HepG2 (cell line): ENCODE measurements at regions not wholly inside any gene's neighbourhood (a gene's known extent, or its start where the extent isn't known, plus 50 kb on each side); places are given as distances from the start of the nearest gene placed in this dataset.

Experiments used
- CREB1 ChIP-seq, 2 experiments: fragments of 450-650 bp in 1 of 2; IDR thresholded peaks; 2 replicates each; pipeline ENCODE4 v1.6.1; 2016 to 2017; ENCODE audit warnings: control low read depth in 1 of 2, mild to moderate bottlenecking in 1 of 2, missing compliant biosample characterization in 1 of 2, missing genetic modification characterization in 1 of 2
- MIXL1 ChIP-seq: IDR thresholded peaks from 2 replicates; pipeline ENCODE4 v1.6.1; 2016
- MTA1 ChIP-seq: sonication (generic); formaldehyde crosslinking; IDR thresholded peaks from 2 replicates; pipeline ENCODE4 v1.4.0; 2020; ENCODE audit warnings: missing genetic modification reagents, mild to moderate bottlenecking, borderline replicate concordance
- SP1 ChIP-seq, 2 experiments: fragments of 450-650 bp in 1 of 2; sonication (generic) in 1 of 2; formaldehyde crosslinking in 1 of 2; IDR thresholded peaks; 2 replicates each; pipeline versions ENCODE4 v1.4.0 to v1.6.1; 2016 to 2020; ENCODE audit warnings: missing genetic modification reagents in 1 of 2
- ZNF331 ChIP-seq: sonication (generic); formaldehyde crosslinking; IDR thresholded peaks from 2 replicates; pipeline ENCODE4 v1.4.0; 2020; ENCODE audit warnings: missing genetic modification reagents

GRCh38 chr19:28049875-28050274, 1163.1 kb downstream of the UQCRFS1 start:
- no peak for TF ChIP-seq SP1 (IDR thresholded peaks at IDR 0.05)
- no peak for TF ChIP-seq SP1 (CRISPR knock-in tag; IDR thresholded peaks at IDR 0.05)
- no peak for TF ChIP-seq CREB1 (IDR thresholded peaks at IDR 0.05)
- TF ChIP-seq CREB1 (CRISPR knock-in tag; IDR thresholded peaks at IDR 0.05): no peak
- no peak for TF ChIP-seq MTA1 (CRISPR knock-in tag)
- no peak for TF ChIP-seq ZNF331
- no peak for TF ChIP-seq MIXL1 (CRISPR knock-in tag)
